RWPE2 (cell line): ENCODE measurements at regions not wholly inside any gene's neighbourhood (a gene's known extent, or its start where the extent isn't known, plus 50 kb on each side); places are given as distances from the start of the nearest gene placed in this dataset.

Source experiments
- ATAC-seq: fragments of 200-7000 bp; cut with Tn5 transposase; 3 replicates; pipeline ENCODE4 v1.9.1; 2021; ENCODE audit warnings: low read depth
- DNase-seq: peaks from one replicate; pipeline ENCODE4 v3.0.0-alpha.2; 2020; ENCODE audit warnings: low spot score
- H3K27ac ChIP-seq: fragments of 450-650 bp; 2 replicates; pipeline ENCODE4 v1.5.1; 2017; ENCODE audit warnings: mild to moderate bottlenecking; ENCODE audit not compliant: poor library complexity, severe bottlenecking
- H3K27me3 ChIP-seq: fragments of 250-450 bp; sonication (Bioruptor Pico); 2 replicates; pipeline ENCODE4 v1.5.1; 2021; ENCODE audit warnings: mild to moderate bottlenecking, moderate library complexity; ENCODE audit not compliant: insufficient read depth, poor library complexity, severe bottlenecking
- H3K36me3 ChIP-seq: fragments of 250-450 bp; sonication (Bioruptor Pico); 2 replicates; pipeline ENCODE4 v1.5.1; 2020; ENCODE audit warnings: low read depth, mild to moderate bottlenecking, moderate library complexity
- H3K4me1 ChIP-seq: fragments of 250-450 bp; sonication (Bioruptor Pico); 2 replicates; pipeline ENCODE4 v1.5.1; 2021; ENCODE audit warnings: mild to moderate bottlenecking, moderate library complexity; ENCODE audit not compliant: insufficient read depth, poor library complexity, severe bottlenecking
- H3K4me3 ChIP-seq: fragments of 250-450 bp; sonication (Bioruptor Pico); 2 replicates; pipeline ENCODE4 v1.5.1; 2021; ENCODE audit warnings: mild to moderate bottlenecking, moderate library complexity; ENCODE audit not compliant: severe bottlenecking
- H3K9me3 ChIP-seq: fragments of 250-450 bp; sonication (Bioruptor Pico); 2 replicates; pipeline ENCODE4 v1.5.1; 2021; ENCODE audit warnings: mild to moderate bottlenecking, moderate library complexity; ENCODE audit not compliant: severe bottlenecking
- CTCF ChIP-seq: fragments of 450-650 bp; IDR thresholded peaks from one replicate; pipeline ENCODE4 v1.5.1; 2017; ENCODE audit warnings: mild to moderate bottlenecking, moderate library complexity; ENCODE audit not compliant: poor library complexity, severe bottlenecking

GRCh38 chr18:78862395-78862794 lies 117.2 kb upstream of the SALL3 start:
- no peak for DNase-seq
- ATAC-seq = no peak
- peaks cover 8% of the 10 kb centered on the region for H3K27me3 ChIP-seq
- no peak for TF ChIP-seq CTCF
- no peak overlapping the region for H3K27ac ChIP-seq
- no peaks in the 10 kb centered on the region for H3K4me1 ChIP-seq
- no peaks in the 10 kb centered on the region for H3K36me3 ChIP-seq
- H3K4me3 ChIP-seq = no peak overlapping the region
- H3K9me3 ChIP-seq = no peaks in the 10 kb centered on the region

GRCh38 chr18:78865056-78865598 lies 114.5 kb upstream of the SALL3 start:
- Histone ChIP-seq H3K36me3 (no peaks in the 10 kb centered on the region), H3K4me3 (no peak overlapping the region), H3K27me3 (no peaks in the 10 kb centered on the region), H3K27ac (no peak overlapping the region), H3K4me1 (no peaks in the 10 kb centered on the region), H3K9me3 (no peaks in the 10 kb centered on the region)
- DNase-seq (no peak), ATAC-seq (no peak)
- TF ChIP-seq CTCF = no peak

GRCh38 chr18:78865771-78866310 lies 113.8 kb upstream of the SALL3 start:
- no peaks in the 10 kb centered on the region for H3K36me3 ChIP-seq
- H3K4me1 ChIP-seq = no peaks in the 10 kb centered on the region
- no peaks in the 10 kb centered on the region for H3K27me3 ChIP-seq
- DNase-seq (no peak), ATAC-seq (no peak)
- no peak overlapping the region for H3K27ac ChIP-seq
- no peak for TF ChIP-seq CTCF
- H3K4me3 ChIP-seq = no peak overlapping the region
- no peaks in the 10 kb centered on the region for H3K9me3 ChIP-seq

GRCh38 chr18:78867131-78867530 lies 112.5 kb upstream of the SALL3 start:
- ATAC-seq (no peak), DNase-seq (no peak)
- no peaks in the 10 kb centered on the region for H3K4me1 ChIP-seq
- no peak overlapping the region for H3K27ac ChIP-seq
- H3K27me3 ChIP-seq = no peaks in the 10 kb centered on the region
- TF ChIP-seq CTCF = no peak
- no peak overlapping the region for H3K4me3 ChIP-seq
- no peaks in the 10 kb centered on the region for H3K9me3 ChIP-seq
- H3K36me3 ChIP-seq = no peaks in the 10 kb centered on the region
